ENCODE measurements at regions not wholly inside any gene's neighbourhood (a gene's known extent, or its start where the extent isn't known, plus 50 kb on each side); places are given as distances from the start of the nearest gene placed in this dataset.

- no peak for TF ChIP-seq CTCF (IDR thresholded peaks at IDR 0.05)
- TF ChIP-seq POLR2A (IDR thresholded peaks at IDR 0.05), result no peak
These were observed 70.2 kb upstream of the PDE4B start for GRCh38 chr1:65722461-65722860.

Data from right lobe of liver (tissue), 4 donors.